HG03060 (cell line): ENCODE measurements at regions not wholly inside any gene's neighbourhood (a gene's known extent, or its start where the extent isn't known, plus 50 kb on each side); places are given as distances from the start of the nearest gene placed in this dataset.

ENCODE experiments used
- ATAC-seq: cut with Tn5 transposase; IDR thresholded peaks from one replicate; pipeline ENCODE4 v1.9.1; 2021; ENCODE audit warnings: low read depth, moderate number of reproducible peaks; ENCODE audit not compliant: unreplicated experiment

DNA sequence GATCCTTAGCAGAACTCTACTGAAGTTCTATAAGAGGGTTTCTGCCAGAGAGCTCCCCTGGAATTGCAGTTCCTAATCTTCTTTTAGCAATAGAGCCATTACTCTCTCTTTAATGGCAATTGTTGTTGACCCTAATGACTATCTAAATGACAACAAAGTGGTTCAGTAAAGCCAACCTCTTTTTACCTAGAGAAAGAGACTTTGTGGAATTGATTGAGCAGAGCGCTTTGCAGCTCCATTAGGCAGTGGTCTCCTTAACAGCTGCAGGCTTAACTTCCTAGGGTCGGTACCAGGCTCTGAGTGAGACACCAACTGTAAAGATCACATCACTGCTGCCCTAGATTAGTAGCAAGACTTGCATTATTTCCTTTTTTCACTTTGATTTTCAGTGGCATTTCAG lies 1472.9 kb upstream of the TENM3 start:
- ATAC-seq: no peak

DNA sequence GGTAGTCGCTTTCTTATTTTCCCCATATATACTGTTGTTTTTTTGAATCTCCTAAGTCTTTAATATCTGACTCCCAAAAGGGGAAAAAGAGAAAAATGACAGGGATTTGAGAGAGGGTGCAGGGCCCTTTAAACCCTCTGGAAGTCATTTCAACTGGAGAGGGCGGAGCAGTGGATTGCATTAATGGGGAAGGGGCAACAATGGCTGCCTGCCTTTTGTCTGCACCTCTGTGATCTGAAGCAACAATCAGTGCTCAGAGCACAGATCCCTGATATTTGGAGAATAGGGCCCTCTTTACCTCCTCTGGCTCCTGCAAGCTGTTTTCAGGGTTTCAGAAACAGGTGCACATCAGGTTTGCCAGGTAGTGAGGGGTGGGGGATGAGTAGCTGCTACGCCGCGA lies 1458.3 kb upstream of the TENM3 start:
- ATAC-seq: no peak

DNA sequence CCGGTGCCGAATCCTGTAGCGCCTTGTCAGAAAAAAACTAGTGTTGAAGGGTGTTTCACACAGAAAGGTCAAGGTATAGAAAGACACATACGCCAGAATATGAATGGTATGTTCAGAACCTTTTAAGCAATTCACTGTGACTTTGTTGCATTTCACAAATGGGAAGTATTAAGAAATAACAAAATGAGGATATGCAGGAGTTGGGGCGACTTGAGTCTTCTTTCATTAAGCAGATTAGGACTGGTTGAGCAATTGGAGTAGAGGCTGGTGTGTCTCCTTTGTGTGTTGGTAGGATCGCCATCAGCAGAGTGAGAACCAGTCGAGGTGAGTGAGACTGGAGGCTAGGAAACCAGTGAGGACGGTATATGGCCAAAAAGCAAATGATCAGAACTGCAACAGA lies 1454.5 kb upstream of the TENM3 start:
- ATAC-seq: no peak

GRCh38 chr4:180789929-180790328 lies 1453.3 kb upstream of the TENM3 start:
- ATAC-seq: no peak

- no peak for ATAC-seq
Measured at GRCh38 chr4:180790471-180790870, 1452.7 kb upstream of the TENM3 start.

DNA sequence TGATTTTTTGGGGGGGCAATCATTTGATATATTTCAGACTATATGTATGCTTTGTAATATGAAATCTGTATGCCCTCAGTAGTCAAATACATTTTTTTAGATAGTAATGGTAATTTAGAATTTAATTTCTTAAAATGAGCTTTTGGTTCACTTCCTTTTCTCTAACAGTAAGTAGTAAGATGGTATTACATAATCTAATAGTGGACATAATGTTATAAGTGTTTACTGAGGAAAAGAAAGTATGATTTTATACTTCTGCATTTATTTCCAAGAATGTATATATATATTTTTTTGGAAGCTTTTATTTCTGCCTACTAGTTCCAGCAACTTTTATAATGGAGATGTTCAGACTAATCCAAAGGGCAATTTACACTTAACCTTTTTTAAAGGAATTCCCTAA lies 1450.7 kb upstream of the TENM3 start:
- ATAC-seq: no peak

DNA sequence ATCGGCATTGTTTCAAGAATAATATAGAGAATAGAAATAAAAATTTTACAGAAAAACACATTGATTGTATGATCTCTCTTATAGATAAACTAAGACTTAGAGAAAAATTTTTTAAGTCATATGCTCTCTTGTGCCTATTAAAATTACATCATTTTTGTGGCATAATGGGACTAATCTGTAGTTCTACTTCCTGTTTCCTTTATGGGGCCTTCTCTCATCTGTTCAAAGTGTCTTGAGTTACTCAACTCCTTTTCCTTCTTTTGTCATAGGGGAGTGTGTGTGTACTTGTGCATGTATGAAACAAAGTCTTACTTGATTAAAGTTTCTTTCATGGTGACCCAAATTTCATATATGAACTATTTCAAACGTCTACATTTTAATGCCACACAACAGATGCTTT lies 1448.9 kb upstream of the TENM3 start:
- no peak for ATAC-seq

GRCh38 chr4:180798036-180798577 lies 1445.1 kb upstream of the TENM3 start:
- ATAC-seq: no peak

GRCh38 chr4:180799798-180800197 lies 1443.4 kb upstream of the TENM3 start:
- ATAC-seq: no peak

DNA sequence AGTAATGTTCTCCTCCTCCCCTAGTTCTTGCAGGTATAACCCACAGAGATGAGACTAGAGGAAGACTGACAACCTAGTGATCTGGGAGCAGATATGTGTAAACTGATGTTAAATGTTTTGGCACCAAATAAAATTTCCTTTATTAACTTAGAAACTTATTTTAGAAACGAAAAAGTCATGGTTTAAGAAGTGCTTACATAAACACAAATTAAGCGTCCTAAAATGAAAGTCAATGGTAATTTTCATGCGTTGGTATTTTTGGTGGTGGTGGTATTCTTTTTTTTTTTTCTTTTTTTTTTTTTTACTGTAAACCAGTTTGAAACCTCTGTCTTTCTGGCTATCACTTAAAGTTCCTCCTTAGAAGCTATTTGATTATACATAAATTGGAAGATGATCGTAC lies 1438.1 kb upstream of the TENM3 start:
- ATAC-seq: no peak

DNA sequence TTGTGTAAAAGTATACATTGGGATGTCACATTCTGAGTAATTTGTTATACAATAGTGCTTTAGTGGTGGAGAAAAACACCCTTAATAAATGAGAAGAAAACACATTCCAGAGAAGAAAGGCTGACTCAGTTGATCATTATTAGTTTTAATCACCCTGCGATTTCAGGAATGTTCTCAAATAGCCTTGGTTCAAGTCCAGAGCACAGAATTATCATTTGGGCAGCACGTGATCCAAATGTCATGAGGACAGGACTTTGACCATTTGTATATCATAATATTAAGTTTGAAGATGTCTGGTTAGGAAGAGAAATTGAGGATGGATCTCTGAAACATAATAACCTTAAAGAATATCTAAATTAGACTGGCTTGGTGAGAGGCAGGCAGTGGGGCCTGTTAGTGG lies 1434.3 kb upstream of the TENM3 start:
- ATAC-seq: no peak

DNA sequence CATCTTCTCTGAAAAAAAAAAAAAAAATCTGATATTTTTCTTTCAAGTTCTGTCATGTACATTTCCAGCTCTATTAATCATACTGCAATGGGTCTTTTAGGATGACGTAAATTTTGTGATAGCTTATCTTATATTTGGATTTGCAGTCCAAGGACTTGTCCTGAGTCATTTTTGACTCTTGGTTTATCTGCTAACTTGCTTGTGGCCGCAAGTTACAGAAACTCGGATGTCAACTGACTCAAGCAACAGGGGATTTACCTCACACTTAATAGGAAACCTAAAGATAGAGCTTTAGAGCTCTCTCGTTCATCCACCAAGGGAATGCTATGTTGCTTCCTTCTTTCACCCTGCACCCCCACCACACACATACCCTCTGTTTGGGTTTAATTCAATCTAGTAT lies 1433.8 kb upstream of the TENM3 start:
- no peak for ATAC-seq

DNA sequence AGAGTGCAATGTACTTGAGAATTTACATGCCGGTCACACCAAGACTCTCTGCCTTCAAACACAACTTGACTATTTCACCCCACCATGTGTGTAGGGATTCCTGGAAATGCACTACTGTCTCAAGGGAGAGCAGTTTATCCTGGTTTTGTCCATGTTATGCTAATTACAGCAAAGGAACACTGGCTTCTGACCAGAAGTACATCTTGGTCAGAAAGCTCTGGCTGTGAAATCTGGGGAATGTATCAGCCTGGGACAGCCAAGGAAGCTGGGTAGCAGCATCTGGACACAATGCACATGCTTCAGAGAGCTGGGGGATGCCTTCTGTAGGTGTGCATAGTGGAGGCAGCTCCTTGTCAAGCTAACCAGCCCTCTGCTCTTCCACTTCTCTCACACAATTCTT lies 1432.6 kb upstream of the TENM3 start:
- ATAC-seq: no peak

- ATAC-seq: no peak
Measured at GRCh38 chr4:180811556-180811955, 1431.6 kb upstream of the TENM3 start.

DNA sequence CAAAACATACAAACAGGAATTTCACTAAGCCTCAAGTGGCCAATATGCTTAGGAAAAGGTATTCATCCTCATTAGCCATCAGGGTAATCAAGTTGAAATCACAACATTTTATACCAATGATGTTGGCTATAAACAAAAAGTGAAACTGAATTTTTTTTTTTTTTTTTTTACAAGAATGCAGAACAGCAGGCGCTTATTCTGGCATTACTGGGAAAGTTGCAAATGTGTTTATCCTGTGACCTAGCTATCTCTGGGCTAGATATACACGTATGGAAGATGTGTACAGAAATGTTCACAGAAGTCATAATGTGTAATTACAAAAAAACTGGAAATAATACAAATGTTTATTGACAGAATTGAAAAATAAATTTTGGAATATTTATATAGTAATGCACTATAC lies 1430.4 kb upstream of the TENM3 start:
- no peak for ATAC-seq

DNA sequence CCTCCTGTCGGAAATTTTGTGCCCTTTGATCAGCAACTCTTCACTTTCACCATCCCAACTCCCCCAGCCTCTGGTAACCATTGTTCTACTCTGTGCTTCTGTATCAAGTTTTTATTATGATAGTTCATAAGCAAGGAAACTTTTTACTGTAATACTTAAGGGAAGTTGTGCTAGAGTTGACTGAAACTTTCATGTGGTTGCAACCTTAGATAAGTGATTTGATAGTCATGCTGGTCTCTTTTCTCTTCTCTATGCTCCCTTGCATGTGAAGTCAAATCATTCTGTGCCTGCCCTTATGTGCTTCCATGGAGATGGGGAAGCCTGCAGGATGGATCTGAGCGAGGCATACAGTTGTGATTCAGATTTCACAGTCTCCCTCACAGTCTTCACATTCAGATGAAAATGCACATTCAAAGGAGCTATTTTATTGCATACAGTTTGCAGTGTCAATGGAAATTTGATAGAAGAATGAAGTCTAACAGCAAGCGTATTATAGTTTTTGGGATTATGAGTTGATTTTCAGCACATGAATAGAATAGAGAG lies 1428.3 kb upstream of the TENM3 start:
- no peak for ATAC-seq

DNA sequence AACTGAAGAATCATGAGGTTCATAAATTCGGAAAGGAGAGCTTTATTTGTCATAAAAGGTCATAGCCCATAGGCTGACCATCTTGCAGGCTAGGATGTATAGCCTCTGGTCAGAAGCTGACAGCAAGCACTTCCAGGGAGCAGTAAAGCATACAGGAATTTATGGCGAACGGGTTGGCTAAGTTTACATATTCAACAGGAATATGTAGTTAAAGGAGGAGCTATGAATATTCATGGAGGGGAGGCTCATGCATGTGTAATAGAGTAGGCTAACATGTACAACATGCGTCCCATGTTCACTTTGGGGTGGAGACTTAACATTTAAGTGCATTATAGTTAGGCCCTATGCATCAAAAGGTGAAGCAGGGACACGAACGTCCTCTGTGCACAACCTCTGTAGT lies 1425.7 kb upstream of the TENM3 start:
- no peak for ATAC-seq

- no peak for ATAC-seq
Measured at GRCh38 chr4:180823108-180823507, 1420.1 kb upstream of the TENM3 start.

- no peak for ATAC-seq
Measured at GRCh38 chr4:180827232-180828009, 1415.8 kb upstream of the TENM3 start.

DNA sequence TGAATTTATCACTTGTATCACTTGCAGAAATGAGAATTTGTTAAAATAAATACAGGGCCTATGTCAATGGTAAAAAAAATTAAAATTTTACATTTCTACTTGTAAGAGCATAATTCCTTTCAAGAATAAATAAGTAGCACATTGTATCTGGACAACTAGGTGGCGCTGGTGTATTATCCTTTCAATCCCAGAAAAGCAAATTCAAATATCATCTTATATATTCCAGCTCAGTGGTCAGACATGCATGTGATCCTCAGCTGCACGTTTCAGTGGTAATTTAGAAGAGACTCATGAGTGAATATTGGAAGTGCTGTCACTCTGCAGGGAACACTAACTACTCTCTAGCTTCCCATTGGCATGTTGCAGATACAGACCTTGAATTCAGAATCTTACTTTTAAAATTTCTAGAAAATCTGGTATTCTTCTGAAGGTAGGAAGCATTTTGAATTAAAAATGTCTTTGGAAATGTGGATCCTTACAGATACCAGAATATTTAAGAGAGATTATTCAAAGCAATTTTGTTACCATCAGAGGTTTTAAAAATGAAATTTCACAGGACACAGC lies 1414.7 kb upstream of the TENM3 start:
- no peak for ATAC-seq

GRCh38 chr4:180832073-180832472 lies 1411.1 kb upstream of the TENM3 start:
- ATAC-seq: no peak

DNA sequence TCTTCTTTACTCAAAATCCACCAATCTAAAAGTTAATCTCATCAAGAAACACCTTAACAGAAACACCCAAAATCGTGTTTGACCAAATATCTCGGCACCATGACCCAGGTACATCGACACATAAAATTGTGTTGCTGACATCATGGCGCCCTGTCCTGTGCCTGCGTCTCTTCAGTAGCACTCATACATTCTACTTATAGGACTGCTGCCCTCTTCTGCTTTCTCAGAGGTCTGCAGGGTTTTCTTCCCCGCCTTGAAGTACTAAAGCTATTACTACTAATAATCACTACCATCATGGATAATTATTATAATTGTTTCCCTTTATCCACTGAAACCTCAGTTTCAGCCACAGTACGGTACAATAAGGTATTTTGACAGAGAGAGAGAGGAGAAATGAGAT lies 1403.1 kb upstream of the TENM3 start:
- ATAC-seq: no peak
